GM23338 (cell line): ENCODE measurements at regions not wholly inside any gene's neighbourhood (a gene's known extent, or its start where the extent isn't known, plus 50 kb on each side); places are given as distances from the start of the nearest gene placed in this dataset.

Experiments
- ATAC-seq: fragments of 200-7000 bp; cut with Tn5 transposase; 3 replicates; pipeline ENCODE4 v1.9.1; 2020
- DNase-seq: peaks from one replicate; pipeline ENCODE4 v3.0.0-alpha.2; 2015; ENCODE audit warnings: low spot score
- H2AFZ ChIP-seq: fragments of 200-600 bp; sonication (generic); 2 replicates; pipeline ENCODE4 v1.8.0; 2016; ENCODE audit warnings: antibody characterized with exemption, mild to moderate bottlenecking, moderate library complexity
- H3F3A ChIP-seq: fragments of 200-600 bp; sonication (generic); replicated peaks from 2 replicates; pipeline ENCODE4 v1.8.0; 2017; ENCODE audit warnings: antibody characterized with exemption, mixed run types, low read depth
- H3K27ac ChIP-seq: fragments of 200-600 bp; sonication (generic); 2 replicates; pipeline ENCODE4 v1.6.1; 2016; ENCODE audit warnings: low read depth
- H3K27me3 ChIP-seq: fragments of 200-600 bp; sonication (generic); 2 replicates; pipeline ENCODE4 v1.8.0; 2016; ENCODE audit warnings: mild to moderate bottlenecking, mixed run types, moderate library complexity; ENCODE audit not compliant: insufficient read depth
- H3K36me3 ChIP-seq: fragments of 200-600 bp; sonication (generic); 2 replicates; pipeline ENCODE4 v1.8.0; 2016; ENCODE audit warnings: mild to moderate bottlenecking; ENCODE audit not compliant: insufficient read depth
- H3K4me1 ChIP-seq: fragments of 200-600 bp; sonication (generic); 2 replicates; pipeline ENCODE4 v1.8.0; 2016; ENCODE audit warnings: mild to moderate bottlenecking, moderate library complexity; ENCODE audit not compliant: insufficient read depth
- H3K4me2 ChIP-seq: fragments of 200-600 bp; sonication (generic); 2 replicates; pipeline ENCODE4 v1.7.1; 2017; ENCODE audit warnings: mixed run types
- H3K4me3 ChIP-seq: fragments of 200-600 bp; sonication (generic); 2 replicates; pipeline ENCODE4 v1.6.1; 2016; ENCODE audit warnings: mixed run types
- H3K79me2 ChIP-seq: fragments of 200-600 bp; sonication (generic); replicated peaks from 2 replicates; pipeline ENCODE4 v1.8.0; 2017; ENCODE audit warnings: mild to moderate bottlenecking; ENCODE audit not compliant: insufficient read depth
- H3K9me2 ChIP-seq: fragments of 200-600 bp; sonication (generic); 2 replicates; pipeline ENCODE4 v1.8.0; 2017; ENCODE audit not compliant: insufficient read depth
- H4K20me1 ChIP-seq: fragments of 200-600 bp; sonication (generic); replicated peaks from 2 replicates; pipeline ENCODE4 v1.8.0; 2017; ENCODE audit warnings: mild to moderate bottlenecking; ENCODE audit not compliant: insufficient read depth
- H3K27ac Mint-ChIP-seq: 2 replicates; pipeline ENCODE4 v1.8.0; 2020; ENCODE audit warnings: inconsistent platforms, mild to moderate bottlenecking, moderate library complexity, mixed read lengths
- H3K27me3 Mint-ChIP-seq: 3 replicates; pipeline ENCODE4 v1.8.0; 2022; ENCODE audit warnings: low read depth, mild to moderate bottlenecking, moderate library complexity, mixed read lengths, inconsistent platforms; ENCODE audit not compliant: insufficient read depth, poor library complexity
- H3K36me3 Mint-ChIP-seq: 3 replicates; pipeline ENCODE4 v1.8.0; 2021; ENCODE audit warnings: low read depth, mild to moderate bottlenecking, inconsistent platforms, moderate library complexity, mixed read lengths
- H3K4me1 Mint-ChIP-seq: 3 replicates; pipeline ENCODE4 v1.8.0; 2020; ENCODE audit warnings: mild to moderate bottlenecking, inconsistent platforms, mixed read lengths
- H3K4me3 Mint-ChIP-seq: 3 replicates; pipeline ENCODE4 v1.8.0; 2021; ENCODE audit warnings: moderate library complexity, mild to moderate bottlenecking, inconsistent platforms, mixed read lengths
- H3K9me3 Mint-ChIP-seq: 3 replicates; pipeline ENCODE4 v1.8.0; 2020; ENCODE audit warnings: moderate library complexity, mild to moderate bottlenecking, inconsistent platforms, mixed read lengths
- CREB1 ChIP-seq: fragments of 250-450 bp; sonication (Bioruptor Pico); IDR thresholded peaks from 2 replicates; pipeline ENCODE4 v1.5.0; 2020; ENCODE audit warnings: low read depth, mild to moderate bottlenecking, moderate library complexity
- EZH2 ChIP-seq: fragments of 200-600 bp; sonication (generic); IDR thresholded peaks from one replicate; pipeline ENCODE4 v1.8.0; 2017; ENCODE audit warnings: antibody characterized with exemption, mild to moderate bottlenecking, low read depth; ENCODE audit not compliant: unreplicated experiment
- EZH2phosphoT487 ChIP-seq: fragments of 200-600 bp; sonication (generic); IDR thresholded peaks from one replicate; pipeline ENCODE4 v1.8.1; 2018; ENCODE audit warnings: antibody characterized with exemption; ENCODE audit not compliant: unreplicated experiment
- JUNB ChIP-seq: IDR thresholded peaks from one replicate; pipeline ENCODE4 v1.6.1; 2016; ENCODE audit warnings: antibody characterized with exemption; ENCODE audit not compliant: unreplicated experiment
- NANOG ChIP-seq: IDR thresholded peaks from 2 replicates; pipeline ENCODE4 v1.6.1; 2016; ENCODE audit warnings: antibody characterized with exemption, borderline replicate concordance
- POLR2AphosphoS5 ChIP-seq: IDR thresholded peaks from 2 replicates; pipeline ENCODE4 v1.6.1; 2016; ENCODE audit warnings: antibody characterized with exemption, low read depth
- STAT1 ChIP-seq: IDR thresholded peaks from one replicate; pipeline ENCODE4 v1.6.1; 2016; ENCODE audit warnings: antibody characterized with exemption; ENCODE audit not compliant: unreplicated experiment
- ZNF114 ChIP-seq: fragments of 250-450 bp; sonication (Bioruptor Pico); IDR thresholded peaks from 2 replicates; pipeline ENCODE4 v1.5.0; 2020; ENCODE audit warnings: mild to moderate bottlenecking, moderate library complexity
- ZNF331 ChIP-seq: fragments of 250-450 bp; sonication (Bioruptor Pico); IDR thresholded peaks from 2 replicates; pipeline ENCODE4 v1.5.0; 2020; ENCODE audit warnings: low read depth, mild to moderate bottlenecking, moderate library complexity
- TF ChIP-seq, protein P1 (sequence below): fragments of 250-450 bp; sonication (Bioruptor Pico); IDR thresholded peaks from 2 replicates; pipeline ENCODE4 v1.5.0; 2020; ENCODE audit warnings: mild to moderate bottlenecking, moderate library complexity
- TF ChIP-seq, protein P2 (sequence below): IDR thresholded peaks from one replicate; pipeline ENCODE4 v1.6.1; 2018; ENCODE audit warnings: antibody characterized with exemption; ENCODE audit not compliant: unreplicated experiment
- TF ChIP-seq, protein P3 (sequence below), 2 experiments: fragments of 200-600 bp in 1 of 2; sonication (generic) in 1 of 2; conservative IDR thresholded peaks; 2 replicates each; pipeline versions ENCODE4 v1.5.1 to v1.6.1; 2016 to 2017; ENCODE audit warnings: antibody characterized with exemption in 2 of 2, low read depth in 2 of 2, mild to moderate bottlenecking in 2 of 2, moderate library complexity in 1 of 2
- TF ChIP-seq, protein P4 (sequence below): IDR thresholded peaks from 2 replicates; pipeline ENCODE4 v1.6.1; 2016; ENCODE audit warnings: antibody characterized with exemption

DNA sequence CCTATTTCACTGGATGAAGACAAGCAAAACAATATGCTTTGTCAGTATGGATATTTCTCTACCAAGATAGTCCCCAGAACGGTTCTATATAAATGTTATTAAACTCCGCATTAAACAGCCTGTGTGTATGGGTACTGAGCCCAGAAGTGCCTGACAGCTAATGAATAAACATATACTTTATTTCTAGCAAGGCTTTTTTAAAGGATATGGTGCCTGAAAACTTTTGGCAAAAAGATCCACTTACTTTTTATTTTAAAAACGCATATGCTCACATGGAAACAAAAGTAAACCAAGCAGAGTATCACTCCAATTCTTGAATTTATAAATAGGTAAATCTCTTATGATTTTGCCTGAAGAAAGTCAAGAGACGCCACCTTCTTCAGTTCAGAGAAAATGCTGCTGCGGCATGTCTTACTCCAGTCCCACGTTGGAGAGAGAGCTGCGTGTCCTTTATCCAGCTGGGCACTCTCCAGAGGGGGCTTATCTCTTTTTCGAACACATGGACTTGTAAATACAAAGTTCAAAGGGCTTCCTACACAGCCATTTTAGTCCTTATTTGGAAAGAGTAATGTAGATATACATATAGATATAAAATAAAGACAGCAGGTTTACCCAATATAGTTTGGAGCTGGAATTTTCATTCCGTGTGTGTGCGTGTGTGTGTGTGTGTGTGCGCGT, 264.2 kb downstream of the ADAMTS20 start:
- ATAC-seq, result no peak

More for the DNA sequence above, 264.2 kb downstream of the ADAMTS20 start:
- DNase-seq, result no peak
- H4K20me1 ChIP-seq, result no peaks in the 10 kb centered on the region
- no peak overlapping the region for H3K27ac Mint-ChIP-seq
- H3K27me3 ChIP-seq, result no peaks in the 10 kb centered on the region
- no peak overlapping the region for H2AFZ ChIP-seq
- no peaks in the 10 kb centered on the region for H3K36me3 ChIP-seq
- no peaks in the 10 kb centered on the region for H3F3A ChIP-seq
- no peaks in the 10 kb centered on the region for H3K4me1 ChIP-seq
- peaks cover 3% of the 10 kb centered on the region; the same call in 2 of the 3 replicates for H3K4me1 Mint-ChIP-seq
- no peak for TF ChIP-seq POLR2AphosphoS5
- TF ChIP-seq, protein P1, sequence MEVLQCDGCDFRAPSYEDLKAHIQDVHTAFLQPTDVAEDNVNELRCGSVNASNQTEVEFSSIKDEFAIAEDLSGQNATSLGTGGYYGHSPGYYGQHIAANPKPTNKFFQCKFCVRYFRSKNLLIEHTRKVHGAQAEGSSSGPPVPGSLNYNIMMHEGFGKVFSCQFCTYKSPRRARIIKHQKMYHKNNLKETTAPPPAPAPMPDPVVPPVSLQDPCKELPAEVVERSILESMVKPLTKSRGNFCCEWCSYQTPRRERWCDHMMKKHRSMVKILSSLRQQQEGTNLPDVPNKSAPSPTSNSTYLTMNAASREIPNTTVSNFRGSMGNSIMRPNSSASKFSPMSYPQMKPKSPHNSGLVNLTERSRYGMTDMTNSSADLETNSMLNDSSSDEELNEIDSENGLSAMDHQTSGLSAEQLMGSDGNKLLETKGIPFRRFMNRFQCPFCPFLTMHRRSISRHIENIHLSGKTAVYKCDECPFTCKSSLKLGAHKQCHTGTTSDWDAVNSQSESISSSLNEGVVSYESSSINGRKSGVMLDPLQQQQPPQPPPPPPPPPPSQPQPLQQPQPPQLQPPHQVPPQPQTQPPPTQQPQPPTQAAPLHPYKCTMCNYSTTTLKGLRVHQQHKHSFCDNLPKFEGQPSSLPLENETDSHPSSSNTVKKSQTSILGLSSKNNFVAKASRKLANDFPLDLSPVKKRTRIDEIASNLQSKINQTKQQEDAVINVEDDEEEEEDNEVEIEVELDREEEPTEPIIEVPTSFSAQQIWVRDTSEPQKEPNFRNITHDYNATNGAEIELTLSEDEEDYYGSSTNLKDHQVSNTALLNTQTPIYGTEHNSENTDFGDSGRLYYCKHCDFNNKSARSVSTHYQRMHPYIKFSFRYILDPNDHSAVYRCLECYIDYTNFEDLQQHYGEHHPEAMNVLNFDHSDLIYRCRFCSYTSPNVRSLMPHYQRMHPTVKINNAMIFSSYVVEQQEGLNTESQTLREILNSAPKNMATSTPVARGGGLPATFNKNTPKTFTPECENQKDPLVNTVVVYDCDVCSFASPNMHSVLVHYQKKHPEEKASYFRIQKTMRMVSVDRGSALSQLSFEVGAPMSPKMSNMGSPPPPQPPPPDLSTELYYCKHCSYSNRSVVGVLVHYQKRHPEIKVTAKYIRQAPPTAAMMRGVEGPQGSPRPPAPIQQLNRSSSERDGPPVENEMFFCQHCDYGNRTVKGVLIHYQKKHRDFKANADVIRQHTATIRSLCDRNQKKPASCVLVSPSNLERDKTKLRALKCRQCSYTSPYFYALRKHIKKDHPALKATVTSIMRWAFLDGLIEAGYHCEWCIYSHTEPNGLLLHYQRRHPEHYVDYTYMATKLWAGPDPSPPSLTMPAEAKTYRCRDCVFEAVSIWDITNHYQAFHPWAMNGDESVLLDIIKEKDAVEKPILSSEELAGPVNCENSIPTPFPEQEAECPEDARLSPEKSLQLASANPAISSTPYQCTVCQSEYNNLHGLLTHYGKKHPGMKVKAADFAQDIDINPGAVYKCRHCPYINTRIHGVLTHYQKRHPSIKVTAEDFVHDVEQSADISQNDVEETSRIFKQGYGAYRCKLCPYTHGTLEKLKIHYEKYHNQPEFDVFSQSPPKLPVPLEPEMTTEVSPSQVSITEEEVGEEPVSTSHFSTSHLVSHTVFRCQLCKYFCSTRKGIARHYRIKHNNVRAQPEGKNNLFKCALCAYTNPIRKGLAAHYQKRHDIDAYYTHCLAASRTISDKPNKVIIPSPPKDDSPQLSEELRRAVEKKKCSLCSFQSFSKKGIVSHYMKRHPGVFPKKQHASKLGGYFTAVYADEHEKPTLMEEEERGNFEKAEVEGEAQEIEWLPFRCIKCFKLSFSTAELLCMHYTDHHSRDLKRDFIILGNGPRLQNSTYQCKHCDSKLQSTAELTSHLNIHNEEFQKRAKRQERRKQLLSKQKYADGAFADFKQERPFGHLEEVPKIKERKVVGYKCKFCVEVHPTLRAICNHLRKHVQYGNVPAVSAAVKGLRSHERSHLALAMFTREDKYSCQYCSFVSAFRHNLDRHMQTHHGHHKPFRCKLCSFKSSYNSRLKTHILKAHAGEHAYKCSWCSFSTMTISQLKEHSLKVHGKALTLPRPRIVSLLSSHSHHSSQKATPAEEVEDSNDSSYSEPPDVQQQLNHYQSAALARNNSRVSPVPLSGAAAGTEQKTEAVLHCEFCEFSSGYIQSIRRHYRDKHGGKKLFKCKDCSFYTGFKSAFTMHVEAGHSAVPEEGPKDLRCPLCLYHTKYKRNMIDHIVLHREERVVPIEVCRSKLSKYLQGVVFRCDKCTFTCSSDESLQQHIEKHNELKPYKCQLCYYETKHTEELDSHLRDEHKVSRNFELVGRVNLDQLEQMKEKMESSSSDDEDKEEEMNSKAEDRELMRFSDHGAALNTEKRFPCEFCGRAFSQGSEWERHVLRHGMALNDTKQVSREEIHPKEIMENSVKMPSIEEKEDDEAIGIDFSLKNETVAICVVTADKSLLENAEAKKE, result no peak
- TF ChIP-seq, protein P2, sequence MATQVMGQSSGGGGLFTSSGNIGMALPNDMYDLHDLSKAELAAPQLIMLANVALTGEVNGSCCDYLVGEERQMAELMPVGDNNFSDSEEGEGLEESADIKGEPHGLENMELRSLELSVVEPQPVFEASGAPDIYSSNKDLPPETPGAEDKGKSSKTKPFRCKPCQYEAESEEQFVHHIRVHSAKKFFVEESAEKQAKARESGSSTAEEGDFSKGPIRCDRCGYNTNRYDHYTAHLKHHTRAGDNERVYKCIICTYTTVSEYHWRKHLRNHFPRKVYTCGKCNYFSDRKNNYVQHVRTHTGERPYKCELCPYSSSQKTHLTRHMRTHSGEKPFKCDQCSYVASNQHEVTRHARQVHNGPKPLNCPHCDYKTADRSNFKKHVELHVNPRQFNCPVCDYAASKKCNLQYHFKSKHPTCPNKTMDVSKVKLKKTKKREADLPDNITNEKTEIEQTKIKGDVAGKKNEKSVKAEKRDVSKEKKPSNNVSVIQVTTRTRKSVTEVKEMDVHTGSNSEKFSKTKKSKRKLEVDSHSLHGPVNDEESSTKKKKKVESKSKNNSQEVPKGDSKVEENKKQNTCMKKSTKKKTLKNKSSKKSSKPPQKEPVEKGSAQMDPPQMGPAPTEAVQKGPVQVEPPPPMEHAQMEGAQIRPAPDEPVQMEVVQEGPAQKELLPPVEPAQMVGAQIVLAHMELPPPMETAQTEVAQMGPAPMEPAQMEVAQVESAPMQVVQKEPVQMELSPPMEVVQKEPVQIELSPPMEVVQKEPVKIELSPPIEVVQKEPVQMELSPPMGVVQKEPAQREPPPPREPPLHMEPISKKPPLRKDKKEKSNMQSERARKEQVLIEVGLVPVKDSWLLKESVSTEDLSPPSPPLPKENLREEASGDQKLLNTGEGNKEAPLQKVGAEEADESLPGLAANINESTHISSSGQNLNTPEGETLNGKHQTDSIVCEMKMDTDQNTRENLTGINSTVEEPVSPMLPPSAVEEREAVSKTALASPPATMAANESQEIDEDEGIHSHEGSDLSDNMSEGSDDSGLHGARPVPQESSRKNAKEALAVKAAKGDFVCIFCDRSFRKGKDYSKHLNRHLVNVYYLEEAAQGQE, result no peak
- TF ChIP-seq EZH2phosphoT487, result no peak
- TF ChIP-seq STAT1, result no peak
- no peak for TF ChIP-seq JUNB
- no peak for TF ChIP-seq EZH2
- TF ChIP-seq, protein P3, sequence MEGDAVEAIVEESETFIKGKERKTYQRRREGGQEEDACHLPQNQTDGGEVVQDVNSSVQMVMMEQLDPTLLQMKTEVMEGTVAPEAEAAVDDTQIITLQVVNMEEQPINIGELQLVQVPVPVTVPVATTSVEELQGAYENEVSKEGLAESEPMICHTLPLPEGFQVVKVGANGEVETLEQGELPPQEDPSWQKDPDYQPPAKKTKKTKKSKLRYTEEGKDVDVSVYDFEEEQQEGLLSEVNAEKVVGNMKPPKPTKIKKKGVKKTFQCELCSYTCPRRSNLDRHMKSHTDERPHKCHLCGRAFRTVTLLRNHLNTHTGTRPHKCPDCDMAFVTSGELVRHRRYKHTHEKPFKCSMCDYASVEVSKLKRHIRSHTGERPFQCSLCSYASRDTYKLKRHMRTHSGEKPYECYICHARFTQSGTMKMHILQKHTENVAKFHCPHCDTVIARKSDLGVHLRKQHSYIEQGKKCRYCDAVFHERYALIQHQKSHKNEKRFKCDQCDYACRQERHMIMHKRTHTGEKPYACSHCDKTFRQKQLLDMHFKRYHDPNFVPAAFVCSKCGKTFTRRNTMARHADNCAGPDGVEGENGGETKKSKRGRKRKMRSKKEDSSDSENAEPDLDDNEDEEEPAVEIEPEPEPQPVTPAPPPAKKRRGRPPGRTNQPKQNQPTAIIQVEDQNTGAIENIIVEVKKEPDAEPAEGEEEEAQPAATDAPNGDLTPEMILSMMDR (conservative IDR thresholded peaks at IDR 0.05; ENCODE audit: low read depth in 2 of 2), result no peak
- TF ChIP-seq, protein P4, sequence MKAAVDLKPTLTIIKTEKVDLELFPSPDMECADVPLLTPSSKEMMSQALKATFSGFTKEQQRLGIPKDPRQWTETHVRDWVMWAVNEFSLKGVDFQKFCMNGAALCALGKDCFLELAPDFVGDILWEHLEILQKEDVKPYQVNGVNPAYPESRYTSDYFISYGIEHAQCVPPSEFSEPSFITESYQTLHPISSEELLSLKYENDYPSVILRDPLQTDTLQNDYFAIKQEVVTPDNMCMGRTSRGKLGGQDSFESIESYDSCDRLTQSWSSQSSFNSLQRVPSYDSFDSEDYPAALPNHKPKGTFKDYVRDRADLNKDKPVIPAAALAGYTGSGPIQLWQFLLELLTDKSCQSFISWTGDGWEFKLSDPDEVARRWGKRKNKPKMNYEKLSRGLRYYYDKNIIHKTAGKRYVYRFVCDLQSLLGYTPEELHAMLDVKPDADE, result no peak
- no peak for TF ChIP-seq NANOG
- TF ChIP-seq ZNF114 (CRISPR knock-in tag), result no peak
- no peak for TF ChIP-seq CREB1 (CRISPR knock-in tag)
- TF ChIP-seq ZNF331 (CRISPR knock-in tag), result no peak
- no peak overlapping the region for H3K4me3 Mint-ChIP-seq
- H3K4me3 ChIP-seq, result no peak overlapping the region
- no peaks in the 10 kb centered on the region for H3K36me3 Mint-ChIP-seq
- H3K27me3 Mint-ChIP-seq, result no peaks in the 10 kb centered on the region
- H3K27ac ChIP-seq, result no peak overlapping the region
- H3K4me2 ChIP-seq, result no peak overlapping the region
- H3K79me2 ChIP-seq, result no peaks in the 10 kb centered on the region
- no peaks in the 10 kb centered on the region for H3K9me3 Mint-ChIP-seq
- H3K9me2 ChIP-seq, result no peaks in the 10 kb centered on the region
